PC-9 (cell line): ENCODE measurements at regions not wholly inside any gene's neighbourhood (a gene's known extent, or its start where the extent isn't known, plus 50 kb on each side); places are given as distances from the start of the nearest gene placed in this dataset.

Experiments used
- CTCF ChIP-seq: fragments of 200-600 bp; sonication (generic); conservative IDR thresholded peaks from 2 replicates; pipeline ENCODE4 v1.6.1; 2017; ENCODE audit warnings: mixed run types, antibody characterized with exemption, mild to moderate bottlenecking, moderate library complexity
- EZH2 ChIP-seq: fragments of 200-600 bp; sonication (generic); IDR thresholded peaks from 2 replicates; pipeline ENCODE4 v1.8.0; 2017; ENCODE audit warnings: antibody characterized with exemption, low read depth

GRCh38 chr5:57836331-57836730 lies 353.7 kb upstream of the ACTBL2 start:
- TF ChIP-seq CTCF, result no peak
- TF ChIP-seq EZH2, result no peak
